ENCODE measurements at regions not wholly inside any gene's neighbourhood (a gene's known extent, or its start where the extent isn't known, plus 50 kb on each side); places are given as distances from the start of the nearest gene placed in this dataset.
A peak's percentile ranks its signal among the peaks of the same experiment; 100 is the strongest.

- no peak overlapping the region for H3K4me3 ChIP-seq (IDR thresholded peaks at IDR 0.05; ENCODE audit: insufficient read depth, low read depth, low read length)
- H4K20me1 ChIP-seq (ENCODE audit: insufficient read depth), result no peaks in the 10 kb centered on the region
- no peak for TF ChIP-seq CTCF (conservative IDR thresholded peaks at IDR 0.05; ENCODE audit: low read depth, low read length)
- no peaks in the 10 kb centered on the region for H3K4me1 ChIP-seq (ENCODE audit: low read depth, poor library complexity, severe bottlenecking)
- no peak overlapping the region for H2AFZ ChIP-seq (ENCODE audit: low read depth)
- H3K27me3 ChIP-seq (ENCODE audit: insufficient read depth, low read depth), result no peaks in the 10 kb centered on the region
- H3K79me2 ChIP-seq (ENCODE audit: insufficient read depth, low read depth), result no peaks in the 10 kb centered on the region
- no peak overlapping the region for H3K27ac ChIP-seq
- no peak overlapping the region for H3K4me2 ChIP-seq
- no peaks in the 10 kb centered on the region for H3K36me3 ChIP-seq (ENCODE audit: insufficient read depth)
- H3K9ac ChIP-seq, result no peak overlapping the region
Observed at GRCh38 chr4:108502356-108502755, 118.0 kb upstream of the RPL34 start.

GRCh38 chr4:108498925-108499324 lies 121.5 kb upstream of the RPL34 start:
- Histone ChIP-seq H3K27ac (no peak overlapping the region), H3K36me3 (ENCODE audit: insufficient read depth) (no peaks in the 10 kb centered on the region), H2AFZ (ENCODE audit: low read depth) (no peak overlapping the region), H4K20me1 (ENCODE audit: insufficient read depth) (no peaks in the 10 kb centered on the region), H3K4me3 (IDR thresholded peaks at IDR 0.05; ENCODE audit: insufficient read depth, low read depth, low read length) (no peak overlapping the region), H3K9ac (no peak overlapping the region), H3K27me3 (ENCODE audit: insufficient read depth, low read depth) (no peaks in the 10 kb centered on the region), H3K4me2 (no peak overlapping the region), H3K79me2 (ENCODE audit: insufficient read depth, low read depth) (no peaks in the 10 kb centered on the region), H3K4me1 (ENCODE audit: low read depth, poor library complexity, severe bottlenecking) (no peaks in the 10 kb centered on the region)
- TF ChIP-seq CTCF (conservative IDR thresholded peaks at IDR 0.05; ENCODE audit: low read depth, low read length), result no peak

- H3K36me3 ChIP-seq (ENCODE audit: insufficient read depth), result no peaks in the 10 kb centered on the region
- H4K20me1 ChIP-seq (ENCODE audit: insufficient read depth), result no peaks in the 10 kb centered on the region
- no peak for TF ChIP-seq CTCF (conservative IDR thresholded peaks at IDR 0.05; ENCODE audit: low read depth, low read length)
- no peaks in the 10 kb centered on the region for H3K27me3 ChIP-seq (ENCODE audit: insufficient read depth, low read depth)
- H3K4me1 ChIP-seq (ENCODE audit: low read depth, poor library complexity, severe bottlenecking), result no peaks in the 10 kb centered on the region
- no peak overlapping the region for H2AFZ ChIP-seq (ENCODE audit: low read depth)
- no peak overlapping the region for H3K4me2 ChIP-seq
- no peaks in the 10 kb centered on the region for H3K79me2 ChIP-seq (ENCODE audit: insufficient read depth, low read depth)
- H3K9ac ChIP-seq, result no peak overlapping the region
- H3K4me3 ChIP-seq (IDR thresholded peaks at IDR 0.05; ENCODE audit: insufficient read depth, low read depth, low read length), result no peak overlapping the region
- no peak overlapping the region for H3K27ac ChIP-seq
Observed at GRCh38 chr4:108493596-108493931, 126.8 kb upstream of the RPL34 start.

GRCh38 chr4:108492816-108493595 lies 127.4 kb upstream of the RPL34 start:
- H4K20me1 ChIP-seq (ENCODE audit: insufficient read depth), result no peaks in the 10 kb centered on the region
- no peaks in the 10 kb centered on the region for H3K79me2 ChIP-seq (ENCODE audit: insufficient read depth, low read depth)
- H3K4me3 ChIP-seq (IDR thresholded peaks at IDR 0.05; ENCODE audit: insufficient read depth, low read depth, low read length), result no peak overlapping the region
- H3K27ac ChIP-seq, result no peak overlapping the region
- peak; percentile 89 for TF ChIP-seq CTCF (conservative IDR thresholded peaks at IDR 0.05; ENCODE audit: low read depth, low read length)
- no peak overlapping the region for H3K9ac ChIP-seq
- H2AFZ ChIP-seq (ENCODE audit: low read depth), result peak overlapping the region; percentile 7; the same call in 1 of the 2 replicates
- H3K36me3 ChIP-seq (ENCODE audit: insufficient read depth), result no peaks in the 10 kb centered on the region
- no peak overlapping the region for H3K4me2 ChIP-seq
- no peaks in the 10 kb centered on the region for H3K4me1 ChIP-seq (ENCODE audit: low read depth, poor library complexity, severe bottlenecking)
- H3K27me3 ChIP-seq (ENCODE audit: insufficient read depth, low read depth), result no peaks in the 10 kb centered on the region
